D721Med (cell line): ENCODE measurements at regions not wholly inside any gene's neighbourhood (a gene's known extent, or its start where the extent isn't known, plus 50 kb on each side); places are given as distances from the start of the nearest gene placed in this dataset.
"Not testable (repeated sequence)": the region's sequence is repeated elsewhere in the genome, so short reads cannot be mapped to it uniquely, and the experiment has no call there.

ENCODE experiments used
- DNase-seq: peaks from one replicate; pipeline ENCODE4 v3.0.0; 2011; ENCODE audit warnings: low spot score; ENCODE audit not compliant: insufficient read length
- FAIRE-seq: peaks from 2 replicates; lab custom pipeline; 2011; peaks lifted over from hg19 to GRCh38; lab: Jason Lieb, UNC
- CTCF ChIP-seq: IDR thresholded peaks from 2 replicates; pipeline ENCODE4 v1.5.1; 2012; ENCODE audit warnings: mild to moderate bottlenecking, control low read depth; ENCODE audit not compliant: insufficient read depth; ENCODE audit errors: missing control alignments

- FAIRE-seq = no peak
- no peak for TF ChIP-seq CTCF
Measured at GRCh38 chr5:165031371-165031770, 1526.0 kb downstream of the MAT2B start.

GRCh38 chr5:165035520-165035919 is 1530.1 kb downstream of the MAT2B start:
- FAIRE-seq = no peak
- no peak for TF ChIP-seq CTCF
- no peak for DNase-seq

More at GRCh38 chr5:165031371-165031770, 1526.0 kb downstream of the MAT2B start:
- DNase-seq = no peak

- TF ChIP-seq CTCF = no peak
- no peak for FAIRE-seq
- no peak for DNase-seq
Measured at GRCh38 chr5:165039748-165040147, 1534.3 kb downstream of the MAT2B start.

GRCh38 chr5:165045941-165046340 is 1540.5 kb downstream of the MAT2B start:
- FAIRE-seq = not testable (repeated sequence)

GRCh38 chr5:165055476-165055875 is 1550.1 kb downstream of the MAT2B start:
- DNase-seq (no peak), FAIRE-seq (no peak)
- TF ChIP-seq CTCF = no peak

More at GRCh38 chr5:165045941-165046340, 1540.5 kb downstream of the MAT2B start:
- not testable (repeated sequence) for DNase-seq

- FAIRE-seq = peak; percentile 94
- DNase-seq = no peak
- TF ChIP-seq CTCF = no peak
Measured at GRCh38 chr5:165057145-165057544, 1551.7 kb downstream of the MAT2B start.

- FAIRE-seq (no peak), DNase-seq (no peak)
- TF ChIP-seq CTCF = no peak
Measured at GRCh38 chr5:165066751-165067385, 1561.4 kb downstream of the MAT2B start.

- no peak for TF ChIP-seq CTCF
- DNase-seq (no peak), FAIRE-seq (no peak)
Measured at GRCh38 chr5:165076686-165077085, 1571.3 kb downstream of the MAT2B start.
